GM23248 (cell line): ENCODE measurements at regions not wholly inside any gene's neighbourhood (a gene's known extent, or its start where the extent isn't known, plus 50 kb on each side); places are given as distances from the start of the nearest gene placed in this dataset.

Experiments used
- DNase-seq: peaks from one replicate; pipeline ENCODE4 v3.0.0-alpha.2; 2015
- H2AFZ ChIP-seq: fragments of 200-600 bp; sonication (generic); 2 replicates; pipeline ENCODE4 v1.6.1; 2016; ENCODE audit warnings: antibody characterized with exemption
- H3F3A ChIP-seq: fragments of 200-600 bp; sonication (generic); 2 replicates; pipeline ENCODE4 v1.6.1; 2016; ENCODE audit warnings: mild to moderate bottlenecking, antibody characterized with exemption, mixed run types; ENCODE audit not compliant: insufficient read depth
- H3K27ac ChIP-seq: fragments of 200-600 bp; sonication (generic); 2 replicates; pipeline ENCODE4 v1.5.1; 2016; ENCODE audit warnings: mild to moderate bottlenecking
- H3K27me3 ChIP-seq: fragments of 200-600 bp; sonication (generic); replicated peaks from 2 replicates; pipeline ENCODE4 v1.6.1; 2016; ENCODE audit warnings: mild to moderate bottlenecking; ENCODE audit not compliant: insufficient read depth
- H3K36me3 ChIP-seq: fragments of 200-600 bp; sonication (generic); 2 replicates; pipeline ENCODE4 v1.6.1; 2016; ENCODE audit warnings: low read depth, mild to moderate bottlenecking
- H3K4me1 ChIP-seq: fragments of 200-600 bp; sonication (generic); 2 replicates; pipeline ENCODE4 v1.6.1; 2016; ENCODE audit warnings: mild to moderate bottlenecking; ENCODE audit not compliant: insufficient read depth
- H3K4me2 ChIP-seq: fragments of 200-600 bp; sonication (generic); one replicate; pipeline ENCODE4 v1.6.1; 2016; ENCODE audit warnings: mild to moderate bottlenecking; ENCODE audit not compliant: unreplicated experiment
- H3K4me3 ChIP-seq: fragments of 200-600 bp; sonication (generic); 2 replicates; pipeline ENCODE4 v1.5.1; 2016; ENCODE audit warnings: mild to moderate bottlenecking
- H3K79me2 ChIP-seq: fragments of 200-600 bp; sonication (generic); 2 replicates; pipeline ENCODE4 v1.6.1; 2016; ENCODE audit warnings: mild to moderate bottlenecking; ENCODE audit not compliant: insufficient read depth
- H3K9ac ChIP-seq: fragments of 200-600 bp; sonication (generic); 2 replicates; pipeline ENCODE4 v1.6.1; 2016; ENCODE audit warnings: mild to moderate bottlenecking
- H3K9me2 ChIP-seq: fragments of 200-600 bp; sonication (generic); 2 replicates; pipeline ENCODE4 v1.6.1; 2016; ENCODE audit warnings: mixed run types, mild to moderate bottlenecking, moderate library complexity; ENCODE audit not compliant: insufficient read depth
- H3K9me3 ChIP-seq: fragments of 200-600 bp; sonication (generic); one replicate; pipeline ENCODE4 v1.6.1; 2017; ENCODE audit warnings: low read depth
- H4K20me1 ChIP-seq: fragments of 200-600 bp; sonication (generic); 2 replicates; pipeline ENCODE4 v1.6.0; 2016; ENCODE audit not compliant: insufficient read depth
- EZH2 ChIP-seq: fragments of 200-600 bp; sonication (generic); IDR thresholded peaks from 2 replicates; pipeline ENCODE4 v1.6.1; 2018; ENCODE audit warnings: antibody characterized with exemption, mild to moderate bottlenecking; ENCODE audit not compliant: insufficient read depth, poor library complexity, severe bottlenecking
- EZH2phosphoT487 ChIP-seq: fragments of 200-600 bp; sonication (generic); IDR thresholded peaks from 2 replicates; pipeline ENCODE4 v1.6.1; 2018; ENCODE audit warnings: antibody characterized with exemption, moderate library complexity, mild to moderate bottlenecking, low read depth; ENCODE audit not compliant: insufficient read depth
- WGBS, 2 experiments: methylation state at CpG; one replicate each; pipeline ENCODE4 v1.1.6; 2015 to 2017; ENCODE audit warnings: low lambda C conversion rate in 2 of 2, low coverage in 1 of 2; ENCODE audit errors: missing lambda C conversion rate in 2 of 2; 5-methylcytosine and 5-hydroxymethylcytosine counted together
- in situ Hi-C: fragments of 300-500 bp; cut with MboI; formaldehyde crosslinking; loops from 2 replicates; pipeline ENCODE4 v1.15.0; 2020

DNA sequence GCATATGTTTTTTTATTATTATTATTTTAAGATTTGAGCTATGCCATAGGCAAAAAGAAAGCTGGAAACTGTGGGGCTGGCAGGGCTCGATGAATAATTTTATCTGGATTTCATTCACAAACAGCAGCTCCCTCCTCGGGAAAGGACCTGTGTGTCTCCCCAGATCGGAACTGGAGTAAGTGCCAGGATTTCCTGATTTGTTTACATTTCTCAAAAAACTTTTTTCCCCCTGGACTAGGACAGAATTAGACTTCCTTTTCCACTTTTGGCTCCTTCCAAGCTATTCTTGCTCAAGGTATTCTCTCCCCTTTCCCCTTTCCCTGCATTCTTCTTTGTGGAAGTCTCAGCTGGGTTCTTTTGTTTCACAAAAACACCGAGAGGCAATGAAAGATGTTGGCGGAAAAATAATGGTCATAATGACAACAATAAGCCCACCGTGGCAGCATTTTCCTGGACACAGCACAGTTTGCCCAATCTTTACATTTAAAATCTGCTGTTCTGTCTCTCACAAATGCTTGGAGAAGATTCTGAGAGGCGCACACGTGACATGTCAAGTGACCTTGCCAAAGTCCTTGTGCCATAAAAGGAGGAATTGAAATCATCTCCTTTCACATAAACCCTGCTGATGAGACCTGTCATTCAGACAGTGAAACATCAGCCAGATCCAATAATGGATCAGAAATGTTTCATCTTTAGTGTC, 85.8 kb upstream of the PREP start:
- TF ChIP-seq EZH2: no peak
- no peak for TF ChIP-seq EZH2phosphoT487
- H3K4me2 ChIP-seq: no peak overlapping the region
- H3K27ac ChIP-seq: no peak overlapping the region
- peak overlapping the region; percentile 38 for H2AFZ ChIP-seq
- no peak for DNase-seq
- H3K9ac ChIP-seq: no peak overlapping the region
- 53 to 57% methylated on average over 8 of the region's 8 CpGs for WGBS, 2 experiments
- H3K27me3 ChIP-seq: no peaks in the 10 kb centered on the region
- H3K9me3 ChIP-seq: no peaks in the 10 kb centered on the region
- in situ Hi-C loops: loop anchor here (25.0 kb wide), 2 partner anchors 599 to 799 kb away; partner anchors contain the start of gene PRDM1
- no peaks in the 10 kb centered on the region for H3K79me2 ChIP-seq
- no peaks in the 10 kb centered on the region for H3K36me3 ChIP-seq
- no peak overlapping the region for H3K4me3 ChIP-seq
- peaks cover 10% of the 10 kb centered on the region for H3K4me1 ChIP-seq
- H4K20me1 ChIP-seq: no peaks in the 10 kb centered on the region
- no peaks in the 10 kb centered on the region for H3K9me2 ChIP-seq
- H3F3A ChIP-seq: 0 out of 2 replicates have a peak, but pooled peaks cover 9% of the 10 kb centered on the region

- H2AFZ ChIP-seq: no peak overlapping the region
- H3K27ac ChIP-seq: no peak overlapping the region
- peaks cover 22% of the 10 kb centered on the region; the same call in 1 of the 2 replicates for H3F3A ChIP-seq
- in situ Hi-C loops: loop anchor here (25.0 kb wide), 2 partner anchors 600 to 800 kb away; partner anchors contain the start of gene PRDM1
- H3K4me3 ChIP-seq: no peak overlapping the region
- 97 to 100% methylated on average over 9 of the region's 9 CpGs for WGBS, 2 experiments
- H3K4me2 ChIP-seq: no peak overlapping the region
- DNase-seq: no peak
- H4K20me1 ChIP-seq: no peaks in the 10 kb centered on the region
- peaks cover 24% of the 10 kb centered on the region for H3K4me1 ChIP-seq
- H3K9me2 ChIP-seq: no peaks in the 10 kb centered on the region
- no peaks in the 10 kb centered on the region for H3K79me2 ChIP-seq
- no peaks in the 10 kb centered on the region for H3K27me3 ChIP-seq
- no peak for TF ChIP-seq EZH2phosphoT487
- TF ChIP-seq EZH2: no peak
- H3K9ac ChIP-seq: no peak overlapping the region
- no peaks in the 10 kb centered on the region for H3K36me3 ChIP-seq
- H3K9me3 ChIP-seq: no peaks in the 10 kb centered on the region
Observed at GRCh38 chr6:105487040-105487790, 84.3 kb upstream of the PREP start.

GRCh38 chr6:105485456-105485855, 82.6 kb upstream of the PREP start:
- Histone ChIP-seq H3K4me2 (no peak overlapping the region), H3K4me3 (no peak overlapping the region), H3K79me2 (no peaks in the 10 kb centered on the region), H3K9ac (no peak overlapping the region), H3K27me3 (no peaks in the 10 kb centered on the region), H3K27ac (no peak overlapping the region), H3K4me1 (peaks cover 29% of the 10 kb centered on the region), H3F3A (peaks cover 23% of the 10 kb centered on the region; the same call in 1 of the 2 replicates), H3K9me2 (no peaks in the 10 kb centered on the region), H3K9me3 (no peaks in the 10 kb centered on the region), H4K20me1 (no peaks in the 10 kb centered on the region), H3K36me3 (no peaks in the 10 kb centered on the region), H2AFZ (no peak overlapping the region)
- TF ChIP-seq EZH2 (no peak), EZH2phosphoT487 (no peak)
- no peak for DNase-seq
- in situ Hi-C loops: loop anchor here (25.0 kb wide), 2 partner anchors 602 to 802 kb away; partner anchors contain the start of gene PRDM1
- WGBS, 2 experiments: 80 to 81% methylated on average over 5 of the region's 5 CpGs

- in situ Hi-C loops: loop anchor here (25.0 kb wide), 2 partner anchors 603 to 803 kb away; partner anchors contain the start of gene PRDM1
- no peak overlapping the region; the same call in 1 of the 2 replicates for H3K9ac ChIP-seq
- DNase-seq: peak; percentile 60
- TF ChIP-seq EZH2phosphoT487: no peak
- TF ChIP-seq EZH2: no peak
- H2AFZ ChIP-seq: no peak overlapping the region
- WGBS, 2 experiments: 38 to 43% methylated on average over 12 of the region's 12 CpGs
- no peaks in the 10 kb centered on the region for H3K27me3 ChIP-seq
- peaks cover 29% of the 10 kb centered on the region for H3K4me1 ChIP-seq
- H3K9me2 ChIP-seq: no peaks in the 10 kb centered on the region
- no peaks in the 10 kb centered on the region for H4K20me1 ChIP-seq
- H3K36me3 ChIP-seq: no peaks in the 10 kb centered on the region
- no peaks in the 10 kb centered on the region for H3K9me3 ChIP-seq
- H3K4me3 ChIP-seq: no peak overlapping the region
- no peaks in the 10 kb centered on the region for H3K79me2 ChIP-seq
- no peak overlapping the region for H3K4me2 ChIP-seq
- H3F3A ChIP-seq: peaks cover 23% of the 10 kb centered on the region; the same call in 1 of the 2 replicates
- no peak overlapping the region for H3K27ac ChIP-seq
Observed at GRCh38 chr6:105484238-105485161, 81.6 kb upstream of the PREP start.
